Uterus (tissue), 3 donors: ENCODE measurements at regions not wholly inside any gene's neighbourhood (a gene's known extent, or its start where the extent isn't known, plus 50 kb on each side); places are given as distances from the start of the nearest gene placed in this dataset.

Source experiments
- DNase-seq, 2 donors: peaks; one replicate each; pipeline ENCODE4 v3.0.0-alpha.2; 2019 to 2020
- H3K27ac ChIP-seq, 2 donors: fragments of 200-600 bp; sonication (generic); 1 replicate in 1 of 2; 2 replicates in 1 of 2; pipeline ENCODE4 v1.5.1; 2016 to 2018
- H3K27me3 ChIP-seq, 2 donors: fragments of 200-600 bp; sonication (generic); one replicate each; pipeline ENCODE4 v1.5.1; 2018 to 2019; ENCODE audit warnings: control low read depth in 1 of 2
- H3K36me3 ChIP-seq, 2 donors: fragments of 200-600 bp; sonication (generic); one replicate each; pipeline ENCODE4 v1.5.1; 2019; ENCODE audit warnings: control low read depth in 1 of 2
- H3K4me1 ChIP-seq, 2 donors: fragments of 200-600 bp; sonication (generic); one replicate each; pipeline ENCODE4 v1.5.1; 2018 to 2019; ENCODE audit warnings: control low read depth in 1 of 2
- H3K4me3 ChIP-seq, 2 donors: fragments of 200-600 bp; sonication (generic); 1 replicate in 1 of 2; 2 replicates in 1 of 2; pipeline ENCODE4 v1.5.1; 2018 to 2019; ENCODE audit warnings: mild to moderate bottlenecking in 1 of 2
- H3K9me3 ChIP-seq, 2 donors: fragments of 200-600 bp; sonication (generic); one replicate each; pipeline ENCODE4 v1.5.1; 2019; ENCODE audit warnings: control low read depth in 1 of 2
- POLR2A ChIP-seq, 2 donors: fragments of 450-650 bp; IDR thresholded peaks; one replicate each; pipeline ENCODE4 v1.6.1; 2016; ENCODE audit warnings: antibody characterized with exemption in 2 of 2, mild to moderate bottlenecking in 1 of 2, moderate library complexity in 1 of 2
- intact Hi-C: fragments of 100-400 bp; cut with DNase I; formaldehyde crosslinking; loops from one replicate; pipeline ENCODE4 v1.15.1; 2023; ENCODE audit warnings: low total_unique reads
- TF ChIP-seq, protein P1 (sequence below), 4 experiments: fragments of 200-600 bp in 2 of 4; fragments of 450-650 bp in 2 of 4; sonication (generic) in 2 of 4; IDR thresholded peaks; one replicate each; pipeline ENCODE4 v1.5.1; 2016 to 2019; ENCODE audit warnings: antibody characterized with exemption in 4 of 4, mild to moderate bottlenecking in 2 of 4, moderate library complexity in 1 of 4
- donor health status: DM: yes; HTN: yes; CAD: no.

DNA sequence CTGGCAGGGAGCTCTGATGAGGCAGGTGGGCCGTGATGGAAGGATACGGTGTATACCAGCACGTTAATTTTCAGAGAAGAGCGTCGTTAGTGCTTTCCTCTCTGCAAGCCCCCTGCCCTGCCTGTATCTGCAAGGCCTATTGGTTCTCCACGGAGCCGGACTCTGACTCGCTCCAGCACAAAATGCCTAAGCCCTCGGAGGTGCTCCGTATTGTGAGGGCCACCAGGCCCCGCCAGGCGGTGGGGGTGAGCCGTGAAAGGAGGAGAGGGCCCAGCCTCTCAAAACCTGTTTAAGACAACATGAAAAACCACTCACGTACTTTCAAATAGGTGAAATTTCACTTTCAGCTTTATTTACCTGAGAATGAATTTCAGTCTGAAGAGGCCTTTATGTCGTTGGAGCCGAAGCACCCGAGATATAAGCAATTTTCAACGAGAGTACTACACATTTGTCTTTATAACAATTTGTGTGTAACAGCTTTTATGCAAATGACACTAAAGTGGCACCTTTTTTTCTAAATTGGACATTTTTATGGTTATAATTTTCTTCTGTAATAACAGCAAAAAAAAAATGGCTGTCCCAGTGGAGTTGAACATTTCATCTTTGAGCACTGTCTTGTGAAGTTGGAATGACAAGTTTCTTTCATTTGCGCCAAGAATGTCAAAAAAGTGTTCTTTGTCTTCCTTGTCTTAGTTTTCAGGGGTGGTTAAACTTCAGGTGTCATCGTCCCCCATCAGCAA lies 749.5 kb downstream of the VRK1 start:
- H3K4me3 ChIP-seq: no peak overlapping the region
- DNase-seq: no peak
- H3K36me3 ChIP-seq: no peaks in the 10 kb centered on the region
- intact Hi-C loops: no loop called here
- H3K4me1 ChIP-seq: no peaks in the 10 kb centered on the region
- no peak overlapping the region for H3K27ac ChIP-seq
- TF ChIP-seq, protein P1, sequence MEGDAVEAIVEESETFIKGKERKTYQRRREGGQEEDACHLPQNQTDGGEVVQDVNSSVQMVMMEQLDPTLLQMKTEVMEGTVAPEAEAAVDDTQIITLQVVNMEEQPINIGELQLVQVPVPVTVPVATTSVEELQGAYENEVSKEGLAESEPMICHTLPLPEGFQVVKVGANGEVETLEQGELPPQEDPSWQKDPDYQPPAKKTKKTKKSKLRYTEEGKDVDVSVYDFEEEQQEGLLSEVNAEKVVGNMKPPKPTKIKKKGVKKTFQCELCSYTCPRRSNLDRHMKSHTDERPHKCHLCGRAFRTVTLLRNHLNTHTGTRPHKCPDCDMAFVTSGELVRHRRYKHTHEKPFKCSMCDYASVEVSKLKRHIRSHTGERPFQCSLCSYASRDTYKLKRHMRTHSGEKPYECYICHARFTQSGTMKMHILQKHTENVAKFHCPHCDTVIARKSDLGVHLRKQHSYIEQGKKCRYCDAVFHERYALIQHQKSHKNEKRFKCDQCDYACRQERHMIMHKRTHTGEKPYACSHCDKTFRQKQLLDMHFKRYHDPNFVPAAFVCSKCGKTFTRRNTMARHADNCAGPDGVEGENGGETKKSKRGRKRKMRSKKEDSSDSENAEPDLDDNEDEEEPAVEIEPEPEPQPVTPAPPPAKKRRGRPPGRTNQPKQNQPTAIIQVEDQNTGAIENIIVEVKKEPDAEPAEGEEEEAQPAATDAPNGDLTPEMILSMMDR (IDR thresholded peaks at IDR 0.05): no peak
- no peak for TF ChIP-seq POLR2A (IDR thresholded peaks at IDR 0.05)
- H3K9me3 ChIP-seq: no peaks in the 10 kb centered on the region
- no peaks in the 10 kb centered on the region for H3K27me3 ChIP-seq

DNA sequence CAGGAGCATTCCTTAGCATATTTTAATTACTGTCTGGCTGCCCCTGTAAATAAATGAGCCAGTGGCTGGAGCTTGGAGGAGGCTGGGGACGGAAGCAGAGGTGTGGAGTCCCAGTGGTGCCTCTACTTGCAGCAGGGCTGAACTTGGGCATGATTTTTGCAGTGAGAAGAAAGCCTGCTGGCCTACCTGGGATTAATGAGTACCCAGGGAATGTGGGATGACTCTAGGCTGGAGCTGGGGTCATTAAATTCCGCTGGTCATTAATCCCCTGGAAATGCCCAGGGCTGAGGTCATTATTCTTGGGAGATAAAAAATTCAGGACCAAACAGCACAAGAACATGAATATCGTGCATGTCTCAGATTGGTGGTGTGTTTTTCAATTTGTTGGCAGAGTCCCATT lies 753.3 kb downstream of the VRK1 start:
- Histone ChIP-seq H3K4me1 (no peaks in the 10 kb centered on the region), H3K9me3 (no peaks in the 10 kb centered on the region), H3K36me3 (no peaks in the 10 kb centered on the region), H3K4me3 (no peak overlapping the region), H3K27ac (no peak overlapping the region), H3K27me3 (no peaks in the 10 kb centered on the region)
- DNase-seq: no peak
- intact Hi-C loops: no loop called here
- TF ChIP-seq, protein P1 (IDR thresholded peaks at IDR 0.05): no peak

DNA sequence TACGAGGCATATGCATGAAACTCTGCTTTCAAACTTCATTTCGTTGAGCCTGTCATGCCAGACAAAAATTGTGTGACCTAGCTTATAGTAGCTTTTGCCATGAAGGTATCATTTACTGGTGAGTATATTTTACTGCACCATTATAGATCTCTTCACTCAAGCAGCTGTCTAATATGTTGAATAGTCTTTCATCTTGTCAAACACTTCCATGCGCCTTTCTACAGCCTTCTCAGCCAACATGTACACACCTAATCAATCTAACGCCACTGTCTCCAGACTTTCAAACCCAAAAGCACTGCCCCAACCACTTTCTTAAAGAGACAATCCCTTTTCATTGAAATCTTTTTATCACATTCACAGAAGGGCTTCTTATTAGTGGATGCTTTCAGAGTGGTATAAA lies 757.4 kb downstream of the VRK1 start:
- TF ChIP-seq POLR2A (IDR thresholded peaks at IDR 0.05): no peak
- TF ChIP-seq, protein P1 (IDR thresholded peaks at IDR 0.05): no peak
- no peak overlapping the region for H3K4me3 ChIP-seq
- H3K27me3 ChIP-seq: no peaks in the 10 kb centered on the region
- no peaks in the 10 kb centered on the region for H3K9me3 ChIP-seq
- H3K27ac ChIP-seq: no peak overlapping the region
- DNase-seq: no peak
- intact Hi-C loops: no loop called here
- H3K36me3 ChIP-seq: no peaks in the 10 kb centered on the region
- H3K4me1 ChIP-seq: no peaks in the 10 kb centered on the region

DNA sequence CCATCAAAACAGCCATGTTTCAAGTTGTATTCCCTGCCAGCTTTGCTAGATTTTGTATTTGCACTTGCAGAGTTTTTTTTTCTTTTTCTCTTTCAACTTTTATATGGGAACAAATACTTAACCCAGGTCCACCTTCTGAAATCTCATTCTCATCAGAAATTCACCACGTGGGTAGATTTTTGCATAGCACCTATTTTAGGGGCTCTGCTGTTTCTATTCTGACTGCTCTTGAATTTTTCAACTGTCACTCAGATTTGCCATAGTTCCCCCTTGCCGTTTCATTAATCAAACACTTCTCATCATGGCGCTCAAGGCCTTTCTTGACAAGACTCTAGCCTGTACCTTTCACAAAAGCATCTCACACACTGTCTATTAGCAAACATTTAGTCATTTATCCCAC lies 767.2 kb downstream of the VRK1 start:
- H3K27ac ChIP-seq: no peak overlapping the region
- no peak for DNase-seq
- no peaks in the 10 kb centered on the region for H3K9me3 ChIP-seq
- H3K4me3 ChIP-seq: no peak overlapping the region
- H3K36me3 ChIP-seq: no peaks in the 10 kb centered on the region
- no peaks in the 10 kb centered on the region for H3K27me3 ChIP-seq
- intact Hi-C loops: no loop called here
- TF ChIP-seq, protein P1 (IDR thresholded peaks at IDR 0.05): no peak
- TF ChIP-seq POLR2A (IDR thresholded peaks at IDR 0.05): no peak
- no peaks in the 10 kb centered on the region for H3K4me1 ChIP-seq

DNA sequence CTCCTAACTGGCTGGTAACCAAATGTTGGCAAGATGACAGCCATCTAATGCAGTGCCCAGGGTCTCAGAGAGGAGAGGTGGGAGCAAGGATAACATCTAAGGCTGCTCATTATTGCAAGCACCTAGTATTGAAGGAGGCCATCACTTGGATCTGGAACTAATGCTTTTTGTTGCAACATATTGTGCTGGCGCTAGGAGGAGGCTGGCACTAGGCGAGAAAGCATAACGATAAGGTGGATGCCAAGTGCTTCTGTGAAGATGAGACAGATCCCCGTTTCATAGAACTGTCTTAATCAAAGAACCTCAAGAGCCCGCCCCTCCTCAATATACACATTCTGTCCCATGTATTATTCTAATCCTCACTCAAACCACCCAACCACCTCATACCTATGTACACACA lies 774.0 kb downstream of the VRK1 start:
- Histone ChIP-seq H3K9me3 (no peaks in the 10 kb centered on the region), H3K27me3 (no peaks in the 10 kb centered on the region), H3K4me3 (no peak overlapping the region), H3K4me1 (no peaks in the 10 kb centered on the region), H3K27ac (no peak overlapping the region), H3K36me3 (no peaks in the 10 kb centered on the region)
- intact Hi-C loops: no loop called here
- no peak for TF ChIP-seq POLR2A (IDR thresholded peaks at IDR 0.05)
- TF ChIP-seq, protein P1 (IDR thresholded peaks at IDR 0.05): no peak
- DNase-seq: no peak
